Endodermal cell (in vitro differentiated cells): ENCODE measurements at regions not wholly inside any gene's neighbourhood (a gene's known extent, or its start where the extent isn't known, plus 50 kb on each side); places are given as distances from the start of the nearest gene placed in this dataset.

Experiments used
- DNase-seq: peaks from one replicate; pipeline ENCODE4 v3.0.0-alpha.2; 2017
- H3K27ac ChIP-seq: 2 replicates; pipeline ENCODE4 v1.5.1; 2013; ENCODE audit warnings: mild to moderate bottlenecking, low read depth, low read length, moderate library complexity
- H3K27me3 ChIP-seq: 2 replicates; pipeline ENCODE4 v1.6.1; 2013; ENCODE audit warnings: mild to moderate bottlenecking, low read length, moderate library complexity; ENCODE audit not compliant: insufficient read depth, control insufficient read depth, poor library complexity, severe bottlenecking
- H3K36me3 ChIP-seq: 2 replicates; pipeline ENCODE4 v1.7.0; 2013; ENCODE audit warnings: mild to moderate bottlenecking, low read length, moderate library complexity; ENCODE audit not compliant: control insufficient read depth, insufficient read depth
- H3K4me1 ChIP-seq: one replicate; pipeline ENCODE4 v1.7.0; 2013; ENCODE audit warnings: low read length; ENCODE audit not compliant: control insufficient read depth, insufficient read depth
- H3K4me3 ChIP-seq: 2 replicates; pipeline ENCODE4 v1.5.1; 2013; ENCODE audit warnings: mild to moderate bottlenecking, low read length, moderate library complexity
- H3K9ac ChIP-seq: 2 replicates; pipeline ENCODE4 v1.6.1; 2013; ENCODE audit warnings: mild to moderate bottlenecking, low read length, moderate library complexity; ENCODE audit not compliant: poor library complexity, severe bottlenecking; ENCODE audit errors: extremely low read depth
- H3K9me3 ChIP-seq: 2 replicates; pipeline ENCODE4 v1.6.1; 2013; ENCODE audit warnings: mild to moderate bottlenecking, low read length, moderate library complexity; ENCODE audit not compliant: control insufficient read depth
- H3K27ac Mint-ChIP-seq: 2 replicates; pipeline ENCODE4 v1.8.0; 2020; ENCODE audit warnings: mixed read lengths
- H3K27me3 Mint-ChIP-seq: 2 replicates; pipeline ENCODE4 v1.8.0; 2021; ENCODE audit warnings: mild to moderate bottlenecking, mixed read lengths; ENCODE audit not compliant: insufficient read depth
- H3K36me3 Mint-ChIP-seq: 2 replicates; pipeline ENCODE4 v1.8.0; 2020; ENCODE audit warnings: low read depth, mixed read lengths
- H3K4me1 Mint-ChIP-seq: 2 replicates; pipeline ENCODE4 v1.8.0; 2020; ENCODE audit warnings: mixed read lengths
- H3K4me3 Mint-ChIP-seq: 2 replicates; pipeline ENCODE4 v1.8.0; 2020; ENCODE audit warnings: mild to moderate bottlenecking, moderate library complexity, mixed read lengths
- H3K9me3 Mint-ChIP-seq: 2 replicates; pipeline ENCODE4 v1.8.0; 2020; ENCODE audit warnings: mild to moderate bottlenecking, mixed read lengths
- WGBS, 2 experiments: methylation state at CpG; one replicate each; pipeline versions ENCODE4 v1.1.5 to v1.1.7; 2013; ENCODE audit warnings: missing lambda C conversion rate in 2 of 2, mixed read lengths in 1 of 2; ENCODE audit not compliant: insufficient coverage in 1 of 2, insufficient read length in 1 of 2; 5-methylcytosine and 5-hydroxymethylcytosine counted together
- TF ChIP-seq, protein P1 (sequence below): fragments of 200-600 bp; sonication (generic); conservative IDR thresholded peaks from 2 replicates; pipeline ENCODE4 v1.5.0; 2021; ENCODE audit warnings: antibody characterized with exemption, mild to moderate bottlenecking

DNA sequence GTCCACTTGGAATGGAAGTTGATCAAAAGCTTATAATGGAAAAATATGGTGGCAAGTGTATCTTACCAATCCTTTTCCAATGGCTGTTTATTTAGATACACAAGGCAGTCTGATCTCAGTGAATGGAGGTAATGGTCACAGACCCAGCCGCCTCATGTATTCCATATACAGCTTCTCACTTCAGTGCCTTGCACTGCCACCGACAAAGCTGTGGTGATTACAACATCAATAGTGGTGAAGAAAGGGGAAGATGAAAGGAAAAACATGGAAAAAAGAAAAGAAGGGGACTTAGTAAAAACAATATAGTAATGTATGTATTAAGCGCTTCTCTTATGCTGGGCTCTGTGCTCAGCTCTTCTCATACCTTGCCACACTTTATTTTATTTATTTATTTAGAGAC is 297.3 kb upstream of the RASA1 start:
- H3K36me3 Mint-ChIP-seq, result no peaks in the 10 kb centered on the region
- Histone ChIP-seq H3K4me3 (no peak overlapping the region), H3K36me3 (no peaks in the 10 kb centered on the region), H3K9me3 (no peaks in the 10 kb centered on the region), H3K27ac (no peak overlapping the region), H3K9ac (no peak overlapping the region), H3K27me3 (no peaks in the 10 kb centered on the region), H3K4me1 (no peaks in the 10 kb centered on the region)
- no peaks in the 10 kb centered on the region for H3K27me3 Mint-ChIP-seq
- TF ChIP-seq, protein P1, sequence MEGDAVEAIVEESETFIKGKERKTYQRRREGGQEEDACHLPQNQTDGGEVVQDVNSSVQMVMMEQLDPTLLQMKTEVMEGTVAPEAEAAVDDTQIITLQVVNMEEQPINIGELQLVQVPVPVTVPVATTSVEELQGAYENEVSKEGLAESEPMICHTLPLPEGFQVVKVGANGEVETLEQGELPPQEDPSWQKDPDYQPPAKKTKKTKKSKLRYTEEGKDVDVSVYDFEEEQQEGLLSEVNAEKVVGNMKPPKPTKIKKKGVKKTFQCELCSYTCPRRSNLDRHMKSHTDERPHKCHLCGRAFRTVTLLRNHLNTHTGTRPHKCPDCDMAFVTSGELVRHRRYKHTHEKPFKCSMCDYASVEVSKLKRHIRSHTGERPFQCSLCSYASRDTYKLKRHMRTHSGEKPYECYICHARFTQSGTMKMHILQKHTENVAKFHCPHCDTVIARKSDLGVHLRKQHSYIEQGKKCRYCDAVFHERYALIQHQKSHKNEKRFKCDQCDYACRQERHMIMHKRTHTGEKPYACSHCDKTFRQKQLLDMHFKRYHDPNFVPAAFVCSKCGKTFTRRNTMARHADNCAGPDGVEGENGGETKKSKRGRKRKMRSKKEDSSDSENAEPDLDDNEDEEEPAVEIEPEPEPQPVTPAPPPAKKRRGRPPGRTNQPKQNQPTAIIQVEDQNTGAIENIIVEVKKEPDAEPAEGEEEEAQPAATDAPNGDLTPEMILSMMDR, result no peak
- H3K27ac Mint-ChIP-seq, result no peak overlapping the region
- H3K9me3 Mint-ChIP-seq, result no peaks in the 10 kb centered on the region
- H3K4me3 Mint-ChIP-seq, result no peak overlapping the region
- no peak for DNase-seq
- 100% methylated on average over 3 of the region's 3 CpGs; no CpG with 5 or more reads in 1 of the 2 experiments for WGBS, 2 experiments
- H3K4me1 Mint-ChIP-seq, result peaks cover 11% of the 10 kb centered on the region

DNA sequence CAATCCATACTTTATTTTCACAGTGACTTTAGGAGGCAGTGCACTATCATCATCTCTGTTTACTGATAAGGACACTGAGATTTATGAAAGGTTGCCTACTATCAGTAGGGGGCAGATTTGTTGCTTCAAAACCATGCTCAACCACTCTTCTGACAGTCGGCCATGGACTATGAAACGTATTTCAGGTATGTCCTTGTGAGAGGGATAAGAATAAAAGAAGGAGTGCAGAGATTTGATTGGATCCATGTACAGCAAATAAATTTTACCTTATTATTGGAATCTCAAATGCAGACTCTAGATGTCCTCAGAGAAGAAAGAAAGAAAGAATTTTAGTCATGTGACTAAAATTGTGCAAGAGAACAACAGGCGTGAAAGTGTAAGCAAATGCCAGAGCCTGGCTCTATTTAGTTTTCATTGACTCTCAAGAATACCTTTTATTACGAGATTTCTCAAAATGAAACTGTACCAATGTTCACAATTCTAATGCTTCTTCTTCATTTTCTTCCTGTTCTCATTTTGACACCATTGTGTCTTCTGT is 296.6 kb upstream of the RASA1 start:
- 85 to 95% methylated on average over 3 to 4 of the region's 4 CpGs for WGBS, 2 experiments
- H3K27ac Mint-ChIP-seq, result no peak overlapping the region
- H3K27ac ChIP-seq, result no peak overlapping the region
- H3K4me1 Mint-ChIP-seq, result peaks cover 11% of the 10 kb centered on the region
- H3K27me3 Mint-ChIP-seq, result no peaks in the 10 kb centered on the region
- no peaks in the 10 kb centered on the region for H3K36me3 Mint-ChIP-seq
- H3K9ac ChIP-seq, result no peak overlapping the region
- no peaks in the 10 kb centered on the region for H3K4me1 ChIP-seq
- TF ChIP-seq, protein P1, result peak; percentile 19
- H3K4me3 Mint-ChIP-seq, result no peak overlapping the region
- no peaks in the 10 kb centered on the region for H3K9me3 Mint-ChIP-seq
- no peak for DNase-seq
- H3K27me3 ChIP-seq, result no peaks in the 10 kb centered on the region
- no peaks in the 10 kb centered on the region for H3K36me3 ChIP-seq
- no peak overlapping the region for H3K4me3 ChIP-seq
- H3K9me3 ChIP-seq, result no peaks in the 10 kb centered on the region

DNA sequence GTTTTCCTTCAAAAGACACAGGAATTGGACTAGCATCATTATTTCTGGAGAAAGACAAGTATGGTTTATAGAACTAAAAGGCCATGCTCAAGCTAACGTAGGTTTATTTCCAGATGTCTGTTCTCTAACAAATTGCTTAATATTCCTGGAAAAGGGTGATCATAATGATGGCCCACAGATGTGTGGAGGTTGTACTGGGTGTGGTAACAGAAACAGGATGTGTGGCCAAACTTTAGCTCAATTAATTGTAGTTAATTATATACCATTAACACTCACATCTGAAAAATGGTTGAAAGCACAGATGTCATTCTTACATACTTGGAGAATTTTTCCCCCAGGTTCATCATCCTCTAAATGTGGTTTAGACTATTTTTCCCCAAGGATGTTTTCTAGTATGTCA is 292.7 kb upstream of the RASA1 start:
- WGBS, 2 experiments, result 94% methylated on average over 1 of the region's 1 CpG; no CpG with 5 or more reads in 1 of the 2 experiments
- Histone ChIP-seq H3K4me1 (no peaks in the 10 kb centered on the region), H3K9ac (no peak overlapping the region), H3K27me3 (no peaks in the 10 kb centered on the region), H3K27ac (no peak overlapping the region), H3K9me3 (no peaks in the 10 kb centered on the region), H3K36me3 (no peaks in the 10 kb centered on the region), H3K4me3 (no peak overlapping the region)
- peaks cover 6% of the 10 kb centered on the region for H3K4me1 Mint-ChIP-seq
- no peaks in the 10 kb centered on the region for H3K9me3 Mint-ChIP-seq
- DNase-seq, result no peak
- H3K27me3 Mint-ChIP-seq, result no peaks in the 10 kb centered on the region
- TF ChIP-seq, protein P1, result no peak
- H3K36me3 Mint-ChIP-seq, result no peaks in the 10 kb centered on the region
- H3K4me3 Mint-ChIP-seq, result no peak overlapping the region
- H3K27ac Mint-ChIP-seq, result no peak overlapping the region
